Left lung (tissue), 4 donors: ENCODE measurements at regions not wholly inside any gene's neighbourhood (a gene's known extent, or its start where the extent isn't known, plus 50 kb on each side); places are given as distances from the start of the nearest gene placed in this dataset.
A peak's percentile ranks its signal among the peaks of the same experiment; 100 is the strongest.

ENCODE experiments used
- ATAC-seq: fragments of 200-7000 bp; cut with Tn5 transposase; one replicate; pipeline ENCODE4 v1.9.1; 2020; ENCODE audit warnings: moderate library complexity
- DNase-seq, 4 donors: peaks; one replicate each; pipeline ENCODE4 v3.0.0-alpha.2; 2013 to 2020
- H3K27ac ChIP-seq, 2 donors: fragments of 200-600 bp; sonication (generic) in 1 of 2; one replicate each; pipeline versions ENCODE4 v1.5.0 to v1.8.0; 2020 to 2021
- H3K27me3 ChIP-seq, 2 donors: fragments of 200-600 bp; sonication (generic) in 1 of 2; one replicate each; pipeline versions ENCODE4 v1.5.0 to v1.8.0; 2020 to 2021
- H3K36me3 ChIP-seq, 2 donors: fragments of 200-600 bp; sonication (generic) in 1 of 2; one replicate each; pipeline versions ENCODE4 v1.5.0 to v1.8.0; 2020 to 2021
- H3K4me1 ChIP-seq, 2 donors: fragments of 200-600 bp; one replicate each; pipeline ENCODE4 v1.8.0; 2021
- H3K4me3 ChIP-seq, 2 donors: fragments of 200-600 bp; sonication (generic) in 1 of 2; one replicate each; pipeline versions ENCODE4 v1.5.0 to v1.8.0; 2020 to 2021; ENCODE audit warnings: mild to moderate bottlenecking in 1 of 2
- H3K9me3 ChIP-seq, 2 donors: fragments of 200-600 bp; sonication (generic) in 1 of 2; one replicate each; pipeline versions ENCODE4 v1.5.0 to v1.8.0; 2020 to 2021
- intact Hi-C, 2 donors: fragments of 100-400 bp; cut with DNase I; formaldehyde crosslinking; loops; one replicate each; pipeline versions ENCODE4 v1.11.2 to v1.14.2; 2022
- TF ChIP-seq, protein P1 (sequence below), 2 donors: fragments of 200-600 bp; sonication (generic) in 1 of 2; IDR thresholded peaks; one replicate each; pipeline versions ENCODE4 v1.5.0 to v1.8.0; 2021; ENCODE audit warnings: antibody characterized with exemption in 2 of 2
- donor health status: DM: no; HTN: yes; CAD: no.
- donor health status: DM: no; HTN: no; CAD: no.

DNA sequence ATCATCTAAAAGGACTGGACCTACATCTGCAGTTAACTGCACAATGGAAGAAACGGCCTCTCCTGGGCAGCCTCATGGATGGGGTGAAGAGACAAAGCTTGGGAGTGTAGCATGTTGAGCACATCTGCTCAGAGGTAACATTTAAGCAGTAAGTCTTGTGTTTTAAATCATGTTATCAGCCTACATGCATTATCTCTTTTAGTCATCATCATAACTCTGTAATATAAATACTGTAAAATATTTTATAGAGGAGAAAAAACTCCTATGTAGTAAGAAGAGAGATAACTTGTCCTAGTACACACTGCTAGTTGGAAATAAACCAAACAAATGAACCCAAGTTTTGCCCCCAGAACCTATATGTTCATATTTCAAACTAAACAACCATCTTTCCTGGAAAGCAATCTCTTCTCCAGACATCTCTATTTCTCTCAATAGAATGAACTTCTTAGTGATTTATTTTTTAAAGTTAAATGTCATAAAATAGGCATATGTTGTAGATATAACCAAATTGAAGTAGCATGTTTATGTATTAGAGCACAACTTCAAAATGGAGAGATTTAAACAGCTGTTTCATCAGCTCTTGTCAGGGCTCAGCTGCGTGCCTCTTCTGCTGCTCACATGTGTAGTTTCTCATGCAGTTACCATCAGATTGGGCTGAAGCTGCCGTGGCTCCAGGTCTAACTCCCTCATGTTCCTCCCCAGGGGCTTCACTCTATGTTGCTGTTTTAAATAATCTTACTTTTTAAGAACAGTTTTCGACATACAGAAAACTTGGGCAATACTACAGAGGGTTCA is 581.8 kb upstream of the ZFP42 start:
- no peak for ATAC-seq
- TF ChIP-seq, protein P1, sequence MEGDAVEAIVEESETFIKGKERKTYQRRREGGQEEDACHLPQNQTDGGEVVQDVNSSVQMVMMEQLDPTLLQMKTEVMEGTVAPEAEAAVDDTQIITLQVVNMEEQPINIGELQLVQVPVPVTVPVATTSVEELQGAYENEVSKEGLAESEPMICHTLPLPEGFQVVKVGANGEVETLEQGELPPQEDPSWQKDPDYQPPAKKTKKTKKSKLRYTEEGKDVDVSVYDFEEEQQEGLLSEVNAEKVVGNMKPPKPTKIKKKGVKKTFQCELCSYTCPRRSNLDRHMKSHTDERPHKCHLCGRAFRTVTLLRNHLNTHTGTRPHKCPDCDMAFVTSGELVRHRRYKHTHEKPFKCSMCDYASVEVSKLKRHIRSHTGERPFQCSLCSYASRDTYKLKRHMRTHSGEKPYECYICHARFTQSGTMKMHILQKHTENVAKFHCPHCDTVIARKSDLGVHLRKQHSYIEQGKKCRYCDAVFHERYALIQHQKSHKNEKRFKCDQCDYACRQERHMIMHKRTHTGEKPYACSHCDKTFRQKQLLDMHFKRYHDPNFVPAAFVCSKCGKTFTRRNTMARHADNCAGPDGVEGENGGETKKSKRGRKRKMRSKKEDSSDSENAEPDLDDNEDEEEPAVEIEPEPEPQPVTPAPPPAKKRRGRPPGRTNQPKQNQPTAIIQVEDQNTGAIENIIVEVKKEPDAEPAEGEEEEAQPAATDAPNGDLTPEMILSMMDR (IDR thresholded peaks at IDR 0.05) = no peak
- intact Hi-C loops = no loop called here
- Histone ChIP-seq H3K27ac (no peak overlapping the region), H3K4me1 (peaks cover 0 to 3% of the 10 kb centered on the region in 2 donors), H3K9me3 (peaks cover 0 to 7% of the 10 kb centered on the region in 2 donors), H3K27me3 (no peaks in the 10 kb centered on the region), H3K36me3 (no peaks in the 10 kb centered on the region), H3K4me3 (no peak overlapping the region)
- DNase-seq = no peak

DNA sequence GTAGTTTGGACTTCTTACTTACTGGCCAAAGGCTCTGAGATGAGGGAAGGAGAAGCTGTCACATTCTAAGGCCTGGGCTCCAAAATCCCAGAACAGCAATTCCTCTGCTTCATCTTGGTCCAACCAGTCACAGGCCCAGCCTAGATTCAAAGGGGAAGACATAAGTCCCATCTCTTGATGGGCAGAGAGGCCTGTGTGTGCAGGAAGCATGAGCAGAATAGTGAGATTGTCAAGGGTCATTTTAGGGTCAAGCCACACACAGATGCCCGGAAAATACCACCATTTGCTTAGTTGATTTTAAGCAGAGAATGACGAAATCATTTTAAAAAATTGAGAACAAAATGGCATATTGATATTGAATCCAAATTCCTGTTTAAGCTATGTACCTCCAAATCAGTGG is 580.9 kb upstream of the ZFP42 start:
- peaks cover 0 to 3% of the 10 kb centered on the region in 2 donors for H3K4me1 ChIP-seq
- TF ChIP-seq, protein P1 (IDR thresholded peaks at IDR 0.05) = no peak
- ATAC-seq = no peak
- no peak overlapping the region for H3K4me3 ChIP-seq
- intact Hi-C loops = no loop called here
- no peak overlapping the region for H3K27ac ChIP-seq
- H3K27me3 ChIP-seq = no peaks in the 10 kb centered on the region
- DNase-seq = no peak
- no peaks in the 10 kb centered on the region for H3K36me3 ChIP-seq
- peaks cover 0 to 8% of the 10 kb centered on the region in 2 donors for H3K9me3 ChIP-seq

DNA sequence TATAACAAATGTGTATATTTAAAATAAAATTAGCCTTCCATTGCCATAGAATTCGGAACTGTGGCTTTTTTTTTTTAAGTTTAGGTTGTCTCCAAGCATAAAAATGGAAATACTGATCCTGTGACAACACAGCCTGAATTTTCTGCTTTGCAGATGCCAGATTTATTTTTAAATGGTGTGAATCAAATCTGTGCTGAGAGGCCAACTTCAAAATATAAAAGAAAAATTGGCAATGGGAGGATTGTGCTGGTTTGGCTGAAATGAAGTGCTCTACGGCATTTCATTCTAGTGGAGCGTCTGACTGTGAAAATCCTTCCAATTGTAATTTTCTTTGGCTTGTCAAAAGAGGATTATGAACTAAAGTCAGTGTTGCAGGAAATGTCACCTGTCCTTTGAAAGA is 580.3 kb upstream of the ZFP42 start:
- no peaks in the 10 kb centered on the region for H3K27me3 ChIP-seq
- no peaks in the 10 kb centered on the region for H3K36me3 ChIP-seq
- H3K9me3 ChIP-seq = peaks cover 0 to 9% of the 10 kb centered on the region in 2 donors
- peaks cover 0 to 3% of the 10 kb centered on the region in 2 donors for H3K4me1 ChIP-seq
- DNase-seq (peak in 2 of 4 donors; percentile 54 to 66), ATAC-seq (no peak)
- TF ChIP-seq, protein P1 (IDR thresholded peaks at IDR 0.05) = no peak
- intact Hi-C loops = no loop called here
- H3K4me3 ChIP-seq = no peak overlapping the region
- H3K27ac ChIP-seq = no peak overlapping the region

DNA sequence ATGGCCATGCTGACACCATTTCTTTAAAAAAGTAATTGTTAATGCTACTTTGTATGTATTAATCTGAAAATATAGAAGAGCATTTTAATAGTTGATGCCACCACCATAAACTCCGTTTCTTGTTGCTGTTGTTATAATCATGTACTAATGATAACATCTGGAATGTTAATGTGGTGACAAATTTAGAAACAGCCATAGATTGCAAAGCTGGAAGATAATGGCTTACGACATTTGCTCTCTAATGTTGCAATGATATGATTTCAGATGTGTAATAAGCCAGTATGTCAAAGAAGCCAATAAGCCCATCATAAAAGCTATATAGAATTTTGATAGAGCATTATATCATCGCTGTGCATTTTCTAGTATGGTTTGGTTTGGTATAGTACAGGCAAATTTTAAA is 579.4 kb upstream of the ZFP42 start:
- H3K9me3 ChIP-seq = peaks cover 0 to 13% of the 10 kb centered on the region in 2 donors
- H3K36me3 ChIP-seq = no peaks in the 10 kb centered on the region
- peak in 2 of 4 donors; percentile 57 to 60 for DNase-seq
- H3K4me1 ChIP-seq = peaks cover 0 to 3% of the 10 kb centered on the region in 2 donors
- no peak overlapping the region for H3K4me3 ChIP-seq
- TF ChIP-seq, protein P1 (IDR thresholded peaks at IDR 0.05) = no peak
- H3K27ac ChIP-seq = no peak overlapping the region
- no peaks in the 10 kb centered on the region for H3K27me3 ChIP-seq
- no peak for ATAC-seq
- intact Hi-C loops = no loop called here

DNA sequence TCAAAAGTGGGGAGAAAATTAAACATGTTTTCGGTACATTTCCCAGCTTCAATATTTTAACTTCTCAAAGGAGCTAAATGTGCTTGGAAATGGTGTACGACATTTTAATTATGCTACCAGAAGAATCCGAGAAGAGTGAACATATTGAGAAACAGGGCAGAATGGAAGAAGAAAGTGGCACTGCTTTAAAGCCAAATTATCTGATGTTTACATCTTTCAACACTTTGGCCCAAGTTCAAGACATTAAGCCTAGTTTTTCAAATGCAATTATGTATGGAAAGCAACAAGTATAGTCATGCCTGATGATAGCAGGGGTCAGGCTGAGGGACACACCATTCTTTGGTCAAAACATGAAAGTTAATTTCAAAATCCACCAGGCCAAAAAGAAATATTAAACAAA is 577.9 kb upstream of the ZFP42 start:
- Histone ChIP-seq H3K4me1 (peaks cover 0 to 3% of the 10 kb centered on the region in 2 donors), H3K27ac (no peak overlapping the region), H3K27me3 (no peaks in the 10 kb centered on the region), H3K9me3 (peaks cover 0 to 13% of the 10 kb centered on the region in 2 donors), H3K4me3 (no peak overlapping the region), H3K36me3 (no peaks in the 10 kb centered on the region)
- ATAC-seq = no peak
- DNase-seq = peak in 2 of 4 donors; percentile 47 to 53
- TF ChIP-seq, protein P1 (IDR thresholded peaks at IDR 0.05) = no peak
- intact Hi-C loops = no loop called here
